ENCODE measurements at regions not wholly inside any gene's neighbourhood (a gene's known extent, or its start where the extent isn't known, plus 50 kb on each side); places are given as distances from the start of the nearest gene placed in this dataset.

GRCh38 chr12:115811929-115812328 lies 465.6 kb downstream of the MED13L start:
- WGBS, 2 donors, result 79 to 83% methylated on average over 1 of the region's 1 CpG
- no peak for DNase-seq
- intact Hi-C loops (cut with DNase I), result no loop called here
- H3K4me1 ChIP-seq (ENCODE audit: control insufficient read depth in 1 of 2, insufficient read depth in 2 of 2, low read length in 2 of 2), result no peaks in the 10 kb centered on the region
- no peak for ATAC-seq (ENCODE audit: low FRiP score)
- no peak overlapping the region for H3K27ac ChIP-seq (ENCODE audit: low read depth in 1 of 2, low read length in 2 of 2)
- H3K9me3 ChIP-seq (ENCODE audit: control insufficient read depth, low read length), result peaks cover 5% of the 10 kb centered on the region
- peaks cover 3 to 4% of the 10 kb centered on the region in 2 donors for H3K27me3 ChIP-seq (ENCODE audit: control insufficient read depth in 1 of 2, insufficient read depth in 2 of 2, low read length in 1 of 2)
- no peak overlapping the region for H3K4me3 ChIP-seq (ENCODE audit: low read length in 2 of 2)
- no peaks in the 10 kb centered on the region for H3K36me3 ChIP-seq (ENCODE audit: control insufficient read depth in 1 of 2, insufficient read depth in 2 of 2, low read length in 1 of 2)

GRCh38 chr12:115811045-115811444 lies 466.4 kb downstream of the MED13L start:
- Histone ChIP-seq H3K4me1 (ENCODE audit: control insufficient read depth in 1 of 2, insufficient read depth in 2 of 2, low read length in 2 of 2) (no peaks in the 10 kb centered on the region), H3K27me3 (ENCODE audit: control insufficient read depth in 1 of 2, insufficient read depth in 2 of 2, low read length in 1 of 2) (peaks cover 3 to 4% of the 10 kb centered on the region in 2 donors), H3K36me3 (ENCODE audit: control insufficient read depth in 1 of 2, insufficient read depth in 2 of 2, low read length in 1 of 2) (no peaks in the 10 kb centered on the region), H3K4me3 (ENCODE audit: low read length in 2 of 2) (no peak overlapping the region), H3K9me3 (ENCODE audit: control insufficient read depth, low read length) (peaks cover 5% of the 10 kb centered on the region), H3K27ac (ENCODE audit: low read depth in 1 of 2, low read length in 2 of 2) (no peak overlapping the region)
- no peak for DNase-seq
- ATAC-seq (ENCODE audit: low FRiP score), result no peak
- WGBS, 2 donors, result 18 to 26% methylated on average over 4 of the region's 4 CpGs
- intact Hi-C loops (cut with DNase I), result no loop called here

GRCh38 chr12:115810122-115810901 lies 467.2 kb downstream of the MED13L start:
- Histone ChIP-seq H3K9me3 (ENCODE audit: control insufficient read depth, low read length) (peaks cover 5% of the 10 kb centered on the region), H3K4me3 (ENCODE audit: low read length in 2 of 2) (no peak overlapping the region), H3K27ac (ENCODE audit: low read depth in 1 of 2, low read length in 2 of 2) (no peak overlapping the region), H3K27me3 (ENCODE audit: control insufficient read depth in 1 of 2, insufficient read depth in 2 of 2, low read length in 1 of 2) (peaks cover 4 to 5% of the 10 kb centered on the region in 2 donors), H3K36me3 (ENCODE audit: control insufficient read depth in 1 of 2, insufficient read depth in 2 of 2, low read length in 1 of 2) (no peaks in the 10 kb centered on the region), H3K4me1 (ENCODE audit: control insufficient read depth in 1 of 2, insufficient read depth in 2 of 2, low read length in 2 of 2) (no peaks in the 10 kb centered on the region)
- 22 to 27% methylated on average over 13 of the region's 13 CpGs for WGBS, 2 donors
- intact Hi-C loops (cut with DNase I), result no loop called here
- ATAC-seq (ENCODE audit: low FRiP score) (no peak), DNase-seq (no peak)

GRCh38 chr12:115806000-115806399 lies 471.5 kb downstream of the MED13L start:
- H3K36me3 ChIP-seq (ENCODE audit: control insufficient read depth in 1 of 2, insufficient read depth in 2 of 2, low read length in 1 of 2), result no peaks in the 10 kb centered on the region
- H3K4me1 ChIP-seq (ENCODE audit: control insufficient read depth in 1 of 2, insufficient read depth in 2 of 2, low read length in 2 of 2), result no peaks in the 10 kb centered on the region
- peaks cover 3% of the 10 kb centered on the region for H3K9me3 ChIP-seq (ENCODE audit: control insufficient read depth, low read length)
- peaks cover 0 to 2% of the 10 kb centered on the region in 2 donors for H3K27me3 ChIP-seq (ENCODE audit: control insufficient read depth in 1 of 2, insufficient read depth in 2 of 2, low read length in 1 of 2)
- DNase-seq (no peak), ATAC-seq (ENCODE audit: low FRiP score) (no peak)
- 85% methylated on average over 3 of the region's 3 CpGs for WGBS, 2 donors
- intact Hi-C loops (cut with DNase I), result no loop called here
- H3K4me3 ChIP-seq (ENCODE audit: low read length in 2 of 2), result no peak overlapping the region
- H3K27ac ChIP-seq (ENCODE audit: low read depth in 1 of 2, low read length in 2 of 2), result no peak overlapping the region

- ATAC-seq (ENCODE audit: low FRiP score), result no peak
- H3K27me3 ChIP-seq (ENCODE audit: control insufficient read depth in 1 of 2, insufficient read depth in 2 of 2, low read length in 1 of 2), result peaks cover 0 to 2% of the 10 kb centered on the region in 2 donors
- no peak for DNase-seq
- 92 to 93% methylated on average over 3 of the region's 3 CpGs for WGBS, 2 donors
- no peaks in the 10 kb centered on the region for H3K4me1 ChIP-seq (ENCODE audit: control insufficient read depth in 1 of 2, insufficient read depth in 2 of 2, low read length in 2 of 2)
- H3K4me3 ChIP-seq (ENCODE audit: low read length in 2 of 2), result no peak overlapping the region
- intact Hi-C loops (cut with DNase I), result no loop called here
- peaks cover 3% of the 10 kb centered on the region for H3K9me3 ChIP-seq (ENCODE audit: control insufficient read depth, low read length)
- H3K27ac ChIP-seq (ENCODE audit: low read depth in 1 of 2, low read length in 2 of 2), result no peak overlapping the region
- no peaks in the 10 kb centered on the region for H3K36me3 ChIP-seq (ENCODE audit: control insufficient read depth in 1 of 2, insufficient read depth in 2 of 2, low read length in 1 of 2)
These were observed 474.7 kb downstream of the MED13L start for GRCh38 chr12:115802767-115803166.

GRCh38 chr12:115801871-115802270 lies 475.6 kb downstream of the MED13L start:
- DNase-seq (no peak), ATAC-seq (ENCODE audit: low FRiP score) (no peak)
- 47 to 53% methylated on average over 3 of the region's 3 CpGs for WGBS, 2 donors
- H3K36me3 ChIP-seq (ENCODE audit: control insufficient read depth in 1 of 2, insufficient read depth in 2 of 2, low read length in 1 of 2), result no peaks in the 10 kb centered on the region
- no peak overlapping the region for H3K27ac ChIP-seq (ENCODE audit: low read depth in 1 of 2, low read length in 2 of 2)
- H3K9me3 ChIP-seq (ENCODE audit: control insufficient read depth, low read length), result peaks cover 3% of the 10 kb centered on the region
- H3K27me3 ChIP-seq (ENCODE audit: control insufficient read depth in 1 of 2, insufficient read depth in 2 of 2, low read length in 1 of 2), result peaks cover 0 to 2% of the 10 kb centered on the region in 2 donors
- no peak overlapping the region for H3K4me3 ChIP-seq (ENCODE audit: low read length in 2 of 2)
- intact Hi-C loops (cut with DNase I), result no loop called here
- H3K4me1 ChIP-seq (ENCODE audit: control insufficient read depth in 1 of 2, insufficient read depth in 2 of 2, low read length in 2 of 2), result no peaks in the 10 kb centered on the region

- Histone ChIP-seq H3K4me3 (ENCODE audit: low read length in 2 of 2) (no peak overlapping the region), H3K9me3 (ENCODE audit: control insufficient read depth, low read length) (peaks cover 3% of the 10 kb centered on the region), H3K27ac (ENCODE audit: low read depth in 1 of 2, low read length in 2 of 2) (no peak overlapping the region), H3K36me3 (ENCODE audit: control insufficient read depth in 1 of 2, insufficient read depth in 2 of 2, low read length in 1 of 2) (no peaks in the 10 kb centered on the region), H3K4me1 (ENCODE audit: control insufficient read depth in 1 of 2, insufficient read depth in 2 of 2, low read length in 2 of 2) (no peaks in the 10 kb centered on the region), H3K27me3 (ENCODE audit: control insufficient read depth in 1 of 2, insufficient read depth in 2 of 2, low read length in 1 of 2) (no peaks in the 10 kb centered on the region)
- intact Hi-C loops (cut with DNase I), result no loop called here
- DNase-seq (no peak), ATAC-seq (ENCODE audit: low FRiP score) (no peak)
- WGBS, 2 donors, result 81 to 90% methylated on average over 4 of the region's 4 CpGs
These were observed 477.9 kb downstream of the MED13L start for GRCh38 chr12:115799610-115800009.

GRCh38 chr12:115798309-115798917 lies 479.1 kb downstream of the MED13L start:
- no peak for DNase-seq
- no peak for ATAC-seq (ENCODE audit: low FRiP score)
- Histone ChIP-seq H3K27me3 (ENCODE audit: control insufficient read depth in 1 of 2, insufficient read depth in 2 of 2, low read length in 1 of 2) (no peaks in the 10 kb centered on the region), H3K27ac (ENCODE audit: low read depth in 1 of 2, low read length in 2 of 2) (no peak overlapping the region), H3K4me1 (ENCODE audit: control insufficient read depth in 1 of 2, insufficient read depth in 2 of 2, low read length in 2 of 2) (no peaks in the 10 kb centered on the region), H3K4me3 (ENCODE audit: low read length in 2 of 2) (no peak overlapping the region), H3K9me3 (ENCODE audit: control insufficient read depth, low read length) (peaks cover 5% of the 10 kb centered on the region), H3K36me3 (ENCODE audit: control insufficient read depth in 1 of 2, insufficient read depth in 2 of 2, low read length in 1 of 2) (no peaks in the 10 kb centered on the region)
- 85 to 86% methylated on average over 4 of the region's 4 CpGs for WGBS, 2 donors
- intact Hi-C loops (cut with DNase I), result no loop called here

GRCh38 chr12:115794659-115795081 lies 482.8 kb downstream of the MED13L start:
- Histone ChIP-seq H3K4me3 (ENCODE audit: low read length in 2 of 2) (no peak overlapping the region), H3K27ac (ENCODE audit: low read depth in 1 of 2, low read length in 2 of 2) (no peak overlapping the region), H3K27me3 (ENCODE audit: control insufficient read depth in 1 of 2, insufficient read depth in 2 of 2, low read length in 1 of 2) (no peaks in the 10 kb centered on the region), H3K9me3 (ENCODE audit: control insufficient read depth, low read length) (peaks cover 1% of the 10 kb centered on the region), H3K36me3 (ENCODE audit: control insufficient read depth in 1 of 2, insufficient read depth in 2 of 2, low read length in 1 of 2) (no peaks in the 10 kb centered on the region), H3K4me1 (ENCODE audit: control insufficient read depth in 1 of 2, insufficient read depth in 2 of 2, low read length in 2 of 2) (no peaks in the 10 kb centered on the region)
- ATAC-seq (ENCODE audit: low FRiP score) (no peak), DNase-seq (no peak)
- intact Hi-C loops (cut with DNase I), result no loop called here
- 87% methylated on average over 6 of the region's 6 CpGs for WGBS, 2 donors

All from aorta (tissue), 5 donors.